GM21515 (cell line): ENCODE measurements at regions not wholly inside any gene's neighbourhood (a gene's known extent, or its start where the extent isn't known, plus 50 kb on each side); places are given as distances from the start of the nearest gene placed in this dataset.

Experiments used
- ATAC-seq: cut with Tn5 transposase; IDR thresholded peaks from one replicate; pipeline ENCODE4 v1.9.1; 2021; ENCODE audit not compliant: unreplicated experiment

DNA sequence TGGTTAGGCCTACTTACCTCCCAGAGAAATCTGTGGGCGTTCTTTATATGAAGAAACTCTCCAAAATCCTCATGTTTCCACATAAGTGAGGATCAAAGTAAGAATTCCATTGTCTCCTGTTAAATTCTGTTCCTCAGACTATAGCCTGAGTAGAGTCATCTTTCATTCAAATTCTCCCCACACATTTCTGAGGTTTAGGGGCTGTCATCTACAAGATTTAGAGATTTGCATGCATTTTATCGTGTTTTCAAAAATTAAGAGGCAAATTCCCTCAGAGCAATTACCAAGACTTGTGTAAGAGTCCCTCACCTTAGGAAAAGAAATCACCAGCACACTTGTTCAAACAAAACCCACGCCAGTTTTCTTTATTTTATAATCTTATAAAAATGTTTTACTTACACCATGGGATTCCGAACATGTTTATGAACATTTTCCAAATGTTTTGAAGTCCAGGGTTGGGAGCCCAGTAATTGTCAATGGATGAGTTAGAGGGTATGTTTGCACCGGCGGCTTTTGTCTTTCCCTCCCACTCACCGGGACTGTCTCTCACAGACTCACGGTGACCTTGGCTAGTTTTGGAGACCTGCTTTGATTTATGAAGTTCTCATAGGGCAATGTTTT lies 367.6 kb downstream of the ENC1 start:
- no peak for ATAC-seq

GRCh38 chr5:74272024-74272775 lies 368.3 kb downstream of the ENC1 start:
- no peak for ATAC-seq

DNA sequence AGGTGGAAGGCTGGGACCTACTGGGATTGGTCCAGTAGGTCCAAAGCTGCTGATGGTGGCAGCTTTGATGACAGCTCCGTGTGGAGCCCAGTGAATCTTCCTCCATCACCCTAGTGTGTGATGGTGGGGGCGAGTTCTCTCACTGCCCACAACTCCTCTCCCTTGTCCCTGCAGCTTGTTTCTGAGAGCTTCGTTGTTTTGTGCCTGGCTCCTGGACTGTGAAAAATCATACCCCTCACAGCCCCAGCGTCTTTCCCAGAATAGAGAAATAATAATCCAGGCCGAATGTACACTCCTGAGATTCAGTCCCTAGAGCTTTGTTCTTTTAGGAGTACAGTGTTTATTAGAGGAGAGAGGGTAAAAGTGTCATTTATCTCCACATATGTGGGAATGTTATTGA lies 372.2 kb downstream of the ENC1 start:
- ATAC-seq: no peak

DNA sequence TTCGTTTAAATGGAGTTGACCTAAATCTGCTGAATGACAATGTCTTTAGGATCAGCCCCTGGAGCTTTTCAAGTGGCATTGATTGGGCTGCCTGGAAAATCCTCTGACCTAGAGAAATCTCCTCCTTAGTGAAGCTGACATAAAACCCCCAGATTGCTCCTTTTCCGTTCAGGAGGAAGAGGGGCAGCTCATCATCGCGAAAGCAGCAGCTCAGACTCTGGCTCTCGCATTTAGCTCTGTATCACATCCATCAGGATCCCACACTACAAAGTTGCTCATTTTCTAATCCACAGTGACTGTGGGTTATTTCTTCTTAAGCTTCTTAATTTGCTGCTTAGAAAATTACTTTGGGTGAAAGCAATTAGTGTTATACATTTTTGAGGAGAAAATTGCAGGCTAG lies 373.7 kb downstream of the ENC1 start:
- no peak for ATAC-seq

DNA sequence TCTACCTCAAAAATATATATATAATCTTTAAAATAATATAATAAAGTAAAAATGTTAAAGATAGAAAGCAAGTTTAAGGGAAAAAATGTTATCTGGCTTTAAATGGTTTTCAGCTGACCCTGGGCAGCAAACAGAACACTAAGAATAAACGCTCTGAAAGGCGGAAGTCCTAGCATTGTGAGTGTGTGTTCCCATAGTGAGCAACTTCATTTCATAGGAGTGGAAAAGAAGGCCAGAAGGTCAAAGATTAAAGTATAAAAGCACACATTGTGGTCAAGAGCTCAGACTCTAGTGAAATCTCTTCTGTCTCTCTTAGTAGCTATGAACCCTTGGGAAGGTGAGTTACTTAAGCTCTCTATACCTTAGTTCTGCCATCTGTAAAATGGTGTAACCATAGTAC lies 374.4 kb downstream of the ENC1 start:
- ATAC-seq: no peak

DNA sequence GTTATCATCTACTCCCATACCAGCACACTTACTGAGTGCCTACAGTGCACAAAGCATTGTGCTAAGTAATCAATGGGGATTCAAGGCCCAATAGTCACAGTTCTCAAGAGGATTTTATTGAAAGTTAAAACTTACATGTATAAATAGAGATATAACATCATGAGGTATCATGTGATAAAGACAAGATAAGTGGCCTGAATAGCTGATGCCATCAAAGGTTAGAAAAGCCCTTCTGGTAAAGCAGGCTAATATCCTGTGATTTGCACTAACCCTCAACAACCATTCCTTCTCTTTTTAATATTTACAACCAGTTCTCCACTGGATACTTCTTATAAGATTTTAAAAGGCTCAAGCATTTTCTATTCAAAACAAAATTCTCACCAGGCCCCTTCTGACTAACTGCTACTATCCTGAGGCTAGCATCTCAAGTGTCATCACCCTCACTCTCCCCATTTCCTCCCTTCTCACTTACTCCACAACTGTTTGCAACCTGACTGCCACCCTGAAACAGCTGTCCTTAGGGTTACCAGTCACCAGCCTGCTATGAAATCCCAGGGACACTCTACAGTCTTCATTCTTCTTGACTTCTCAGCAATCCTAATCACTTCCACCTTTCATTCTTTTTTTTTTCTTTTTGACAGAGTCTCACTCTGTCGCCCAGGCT lies 377.9 kb downstream of the ENC1 start:
- ATAC-seq: no peak

GRCh38 chr5:74261866-74262265 lies 378.7 kb downstream of the ENC1 start:
- no peak for ATAC-seq

GRCh38 chr5:74261421-74261820 lies 379.1 kb downstream of the ENC1 start:
- no peak for ATAC-seq

- ATAC-seq: no peak
These were observed 381.0 kb downstream of the ENC1 start for GRCh38 chr5:74259572-74259971.

- ATAC-seq: no peak
These were observed 382.2 kb downstream of the ENC1 start for GRCh38 chr5:74258314-74258665.

GRCh38 chr5:74257645-74258313 lies 382.7 kb downstream of the ENC1 start:
- ATAC-seq: peak; percentile 69

DNA sequence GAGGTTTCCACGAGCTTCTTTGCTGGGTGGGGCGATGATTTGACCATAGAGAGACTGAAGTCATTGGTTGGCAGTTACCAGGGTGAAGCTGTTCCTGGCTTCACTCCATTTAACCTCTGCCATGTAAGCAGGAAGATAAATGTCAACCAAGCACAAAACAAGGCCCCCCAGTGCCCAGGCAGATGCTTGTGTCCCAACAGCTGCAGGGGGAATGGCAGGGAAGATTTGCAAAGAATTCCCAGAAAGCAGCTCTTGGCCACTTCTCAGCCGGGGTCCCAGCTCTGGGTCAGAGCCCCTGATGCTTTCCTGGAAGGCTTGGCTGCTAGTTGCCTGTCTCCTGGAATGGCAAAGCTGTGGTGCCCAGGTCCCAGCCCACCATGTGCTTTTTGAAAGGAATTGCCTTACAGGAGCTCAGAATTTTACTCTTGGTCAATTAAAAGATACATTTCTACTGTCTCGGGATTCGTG lies 383.4 kb downstream of the ENC1 start:
- ATAC-seq: no peak

- ATAC-seq: no peak
These were observed 384.7 kb downstream of the ENC1 start for GRCh38 chr5:74255692-74256392.

- ATAC-seq: no peak
These were observed 386.3 kb downstream of the ENC1 start for GRCh38 chr5:74254257-74254656.

DNA sequence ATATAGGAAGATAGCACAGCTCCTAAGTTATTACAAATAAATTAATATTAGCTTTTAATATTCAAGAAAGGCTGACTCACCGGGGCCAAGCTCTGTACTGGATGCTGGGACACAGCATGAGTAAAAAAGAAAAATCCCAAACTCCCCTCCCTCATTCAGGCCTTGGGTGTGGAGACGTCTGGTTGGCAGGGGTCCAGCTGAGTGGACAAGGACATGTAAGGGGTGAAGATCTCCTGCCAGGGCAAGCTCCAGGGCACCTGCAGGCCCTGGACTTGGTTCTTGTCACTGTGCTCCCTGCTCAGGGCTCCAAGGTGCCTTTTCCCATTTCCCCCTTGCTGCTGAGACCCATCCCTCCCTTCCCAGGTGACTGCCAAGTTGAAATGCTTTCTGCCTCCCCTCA lies 388.5 kb downstream of the ENC1 start:
- no peak for ATAC-seq

- no peak for ATAC-seq
These were observed 389.1 kb downstream of the ENC1 start for GRCh38 chr5:74251141-74252035.

- ATAC-seq: no peak
These were observed 390.0 kb downstream of the ENC1 start for GRCh38 chr5:74250304-74251102.

- ATAC-seq: no peak
These were observed 392.0 kb downstream of the ENC1 start for GRCh38 chr5:74248576-74248975.

GRCh38 chr5:74244406-74244805 lies 396.1 kb downstream of the ENC1 start:
- ATAC-seq: no peak
